HepG2 (cell line): ENCODE measurements at regions not wholly inside any gene's neighbourhood (a gene's known extent, or its start where the extent isn't known, plus 50 kb on each side); places are given as distances from the start of the nearest gene placed in this dataset.

Experiments
- ATAC-seq: fragments of 200-7000 bp; cut with Tn5 transposase; 3 replicates; pipeline ENCODE4 v1.9.1; 2020; ENCODE audit warnings: mild to moderate bottlenecking, moderate library complexity
- BruUV-seq: library from RNA; stranded (reverse); fragments of 400-500 nt; replicated peaks from 2 replicates; lab custom pipeline; 2021; lab: Mats Ljungman, UMichigan
- CTCF ChIA-PET: fragments of 300-600 bp; formaldehyde crosslinking; extraction: SDS; loops from one replicate; lab custom pipeline; 2021; ENCODE audit warnings: low total read pairs, inconsistent platforms, low intra/inter-chr PET ratio; lab: Yijun Ruan, JAX
- POLR2A ChIA-PET: fragments of 350-600 bp; sonication (Branson Sonifier 250); formaldehyde crosslinking; loops from one replicate; lab custom pipeline; 2020; ENCODE audit warnings: antibody characterized with exemption, inconsistent platforms; lab: Yijun Ruan, JAX
- DNase-seq: peaks from one replicate; pipeline ENCODE4 v3.0.0-alpha.2; 2015; ENCODE audit warnings: low spot score
- FAIRE-seq: peaks from 3 replicates; lab custom pipeline; 2011; peaks lifted over from hg19 to GRCh38; lab: Jason Lieb, UNC
- H2AFZ ChIP-seq: one replicate; pipeline ENCODE4 v1.6.1; 2011; ENCODE audit warnings: low read length, inconsistent platforms
- H3K27ac ChIP-seq: fragments of 300-600 bp; 3 replicates; pipeline ENCODE4 v1.8.0; 2011; ENCODE audit warnings: mixed run types, mild to moderate bottlenecking, mixed read lengths, low read length, inconsistent platforms; ENCODE audit not compliant: insufficient read depth; ENCODE audit errors: extremely low read length
- H3K27me3 ChIP-seq, 2 experiments: fragments of 200-600 bp in 1 of 2; 2 replicates in 1 of 2; 3 replicates in 1 of 2; pipeline versions ENCODE4 v1.6.0 to v1.8.0; 2011; ENCODE audit warnings: low read length in 2 of 2, mild to moderate bottlenecking in 2 of 2, moderate library complexity in 2 of 2, inconsistent platforms in 1 of 2; ENCODE audit not compliant: insufficient read depth in 2 of 2, control insufficient read depth in 1 of 2
- H3K36me3 ChIP-seq, 2 experiments: fragments of 200-600 bp in 1 of 2; replicated peaks in 1 of 2; 2 replicates in 1 of 2; 3 replicates in 1 of 2; pipeline versions ENCODE4 v1.5.1 to v1.8.0; 2011; ENCODE audit warnings: low read length in 2 of 2, inconsistent platforms in 1 of 2; ENCODE audit not compliant: insufficient read depth in 2 of 2, control insufficient read depth in 1 of 2
- H3K4me1 ChIP-seq: 2 replicates; pipeline ENCODE4 v1.5.1; 2012; ENCODE audit warnings: low read length, inconsistent platforms; ENCODE audit not compliant: insufficient read depth
- H3K4me2 ChIP-seq: 2 replicates; pipeline ENCODE4 v1.6.0; 2011; ENCODE audit warnings: low read depth, low read length, inconsistent platforms
- H3K4me3 ChIP-seq, 3 experiments: fragments of 200-600 bp in 1 of 3; sonication (generic), shearing (Covaris generic) in 1 of 3; replicated peaks in 1 of 3; 2 replicates each; pipeline ENCODE4 v1.5.1; 2011 to 2016; ENCODE audit warnings: low read length in 3 of 3, inconsistent platforms in 2 of 3, low read depth in 2 of 3, mild to moderate bottlenecking in 2 of 3, control low read depth in 1 of 3, mixed read lengths in 1 of 3; ENCODE audit not compliant: insufficient read depth in 1 of 3
- H3K79me2 ChIP-seq: one replicate; pipeline ENCODE4 v1.6.1; 2011; ENCODE audit warnings: low read length, inconsistent platforms; ENCODE audit not compliant: insufficient read depth
- H3K9ac ChIP-seq: 2 replicates; pipeline ENCODE4 v1.6.0; 2011; ENCODE audit warnings: mild to moderate bottlenecking, low read depth, low read length, inconsistent platforms; ENCODE audit not compliant: insufficient read depth
- H3K9me3 ChIP-seq: 2 replicates; pipeline ENCODE4 v1.5.1; 2012; ENCODE audit warnings: mild to moderate bottlenecking, low read length
- H4K20me1 ChIP-seq: 2 replicates; pipeline ENCODE4 v1.6.0; 2011; ENCODE audit warnings: inconsistent platforms, mild to moderate bottlenecking, low read length, moderate library complexity; ENCODE audit not compliant: insufficient read depth
- ADNP ChIP-seq: sonication (generic); formaldehyde crosslinking; IDR thresholded peaks from 2 replicates; pipeline ENCODE4 v1.4.0; 2020; ENCODE audit warnings: missing genetic modification reagents
- EEA1 ChIP-seq: sonication (generic); formaldehyde crosslinking; IDR thresholded peaks from 2 replicates; pipeline ENCODE4 v1.5.1; 2020; ENCODE audit warnings: mild to moderate bottlenecking, missing genetic modification reagents, borderline replicate concordance
- FOXJ3 ChIP-seq: sonication (generic); formaldehyde crosslinking; IDR thresholded peaks from 2 replicates; pipeline ENCODE4 v1.4.0; 2020; ENCODE audit warnings: missing genetic modification reagents, mild to moderate bottlenecking, borderline replicate concordance
- HNRNPL ChIP-seq: fragments of 200-400 bp; formaldehyde crosslinking; IDR thresholded peaks from 2 replicates; pipeline ENCODE4 v1.6.1; 2017; ENCODE audit warnings: mild to moderate bottlenecking, low read depth, low read length
- NCOA5 ChIP-seq: sonication (generic); formaldehyde crosslinking; IDR thresholded peaks from 2 replicates; pipeline ENCODE4 v1.4.0; 2020; ENCODE audit warnings: missing genetic modification reagents
- ONECUT2 ChIP-seq: sonication (generic); formaldehyde crosslinking; IDR thresholded peaks from 2 replicates; pipeline ENCODE4 v1.4.0; 2020; ENCODE audit warnings: missing genetic modification reagents
- PRPF4 ChIP-seq: fragments of 200-400 bp; formaldehyde crosslinking; IDR thresholded peaks from 2 replicates; pipeline ENCODE4 v1.6.1; 2016; ENCODE audit warnings: low read length, low read depth; ENCODE audit not compliant: poor library complexity, severe bottlenecking
- SMC3 ChIP-seq: IDR thresholded peaks from 2 replicates; pipeline ENCODE4 v1.6.1; 2011; ENCODE audit warnings: low read length, improper control_type of control experiment
- SP1 ChIP-seq, 2 experiments: fragments of 450-650 bp in 1 of 2; sonication (generic) in 1 of 2; formaldehyde crosslinking in 1 of 2; IDR thresholded peaks; 2 replicates each; pipeline versions ENCODE4 v1.4.0 to v1.6.1; 2016 to 2020; ENCODE audit warnings: missing genetic modification reagents in 1 of 2
- ZFP91 ChIP-seq: sonication (generic); formaldehyde crosslinking; IDR thresholded peaks from 2 replicates; pipeline ENCODE4 v1.9.0; 2022; ENCODE audit warnings: missing genetic modification reagents, mild to moderate bottlenecking, borderline replicate concordance
- ZMAT3 ChIP-seq: sonication (generic); formaldehyde crosslinking; conservative IDR thresholded peaks from 2 replicates; pipeline ENCODE4 v1.7.0; 2021; ENCODE audit warnings: missing genetic modification reagents
- ZNF101 ChIP-seq: sonication (generic); formaldehyde crosslinking; IDR thresholded peaks from 2 replicates; pipeline ENCODE4 v1.4.0; 2020; ENCODE audit warnings: mild to moderate bottlenecking, low read depth, missing genetic modification reagents, borderline replicate concordance
- ZNF24 ChIP-seq: fragments of 450-650 bp; IDR thresholded peaks from 2 replicates; pipeline ENCODE4 v1.6.1; 2017; ENCODE audit warnings: antibody characterized with exemption, mild to moderate bottlenecking
- ZNF256 ChIP-seq: sonication (generic); formaldehyde crosslinking; conservative IDR thresholded peaks from 2 replicates; pipeline ENCODE4 v1.4.0; 2020; ENCODE audit warnings: missing genetic modification reagents
- ZNF430 ChIP-seq: sonication (generic); formaldehyde crosslinking; IDR thresholded peaks from 2 replicates; pipeline ENCODE4 v1.9.0; 2021; ENCODE audit warnings: mild to moderate bottlenecking, missing genetic modification reagents
- ZNF616 ChIP-seq: sonication (generic); formaldehyde crosslinking; IDR thresholded peaks from 2 replicates; pipeline ENCODE4 v1.5.0; 2020; ENCODE audit warnings: low read depth, mild to moderate bottlenecking, missing genetic modification reagents
- ZNF770 ChIP-seq: sonication (generic); formaldehyde crosslinking; IDR thresholded peaks from 2 replicates; pipeline ENCODE4 v1.5.0; 2020; ENCODE audit warnings: mild to moderate bottlenecking, missing genetic modification reagents
- WGBS: methylation state at CpG from one replicate; pipeline ENCODE4 v1.1.6; 2017; ENCODE audit warnings: low lambda C conversion rate; 5-methylcytosine and 5-hydroxymethylcytosine counted together
- in situ Hi-C: cut with HindIII; loops from 2 replicates; pipeline ENCODE4 v1.10.0; 2017; ENCODE audit warnings: low pct_unique_long_range_greater_than_20kb; ENCODE audit not compliant: extremely low pct_ligation_motif_present
- intact Hi-C: fragments of 100-400 bp; cut with micrococcal nuclease; formaldehyde crosslinking; loops from one replicate; pipeline ENCODE4 v1.10.0; 2022; ENCODE audit not compliant: unreplicated experiment

- TF ChIP-seq ZNF770 (CRISPR knock-in tag), result no peak
- no peak for TF ChIP-seq EEA1 (CRISPR knock-in tag)
- TF ChIP-seq, all 625 proteins: peak for 0
Measured at GRCh38 chr12:46499226-46499625, 126.7 kb upstream of the SLC38A2 start (continued).

- DNase-seq (no peak), ATAC-seq (no peak)
- Histone ChIP-seq H4K20me1 (no peaks in the 10 kb centered on the region), H3K36me3 (no peaks in the 10 kb centered on the region)
- no TSS peak for BruUV-seq
- TF ChIP-seq ZNF430 (no peak), FOXJ3 (CRISPR knock-in tag) (no peak), ZNF101 (CRISPR knock-in tag) (no peak), ZFP91 (CRISPR knock-in tag) (no peak), HNRNPL (no peak), SMC3 (no peak), NCOA5 (CRISPR knock-in tag) (no peak), ZNF256 (CRISPR knock-in tag) (no peak), ZNF24 (no peak), ADNP (CRISPR knock-in tag) (no peak), ZMAT3 (CRISPR knock-in tag) (no peak), ZNF616 (CRISPR knock-in tag) (no peak), ONECUT2 (CRISPR knock-in tag) (no peak), PRPF4 (no peak), SP1 (IDR thresholded peaks at IDR 0.05) (no peak), SP1 (CRISPR knock-in tag; IDR thresholded peaks at IDR 0.05) (no peak)
- TF ChIP-seq, all 625 proteins: peak for 0
- H3K79me2 ChIP-seq, result peaks cover 4% of the 10 kb centered on the region
- CTCF ChIA-PET, result no interaction called here
- H3K9ac ChIP-seq, result no peak overlapping the region
- WGBS, result 100% methylated on average over 1 of the region's 1 CpG
- intact Hi-C loops (loop anchor here (10.0 kb wide), 1 partner anchor 437 kb away; no protein-coding TSS in a partner anchor), in situ Hi-C loops (no loop called here)
- H3K4me1 ChIP-seq, result peaks cover 35% of the 10 kb centered on the region
- no peak overlapping the region for H3K4me3 ChIP-seq
- no peak overlapping the region for H2AFZ ChIP-seq
- no peak for FAIRE-seq
- no peak overlapping the region for H3K4me2 ChIP-seq
- peaks cover 11% of the 10 kb centered on the region for H3K9me3 ChIP-seq
- H3K27ac ChIP-seq, result no peak overlapping the region
- POLR2A ChIA-PET, result interaction anchor here (1.1 kb wide), 1 partner anchor 14 kb away, joined by 3 read pairs; no protein-coding TSS in a partner anchor
- H3K27me3 ChIP-seq, result no peaks in the 10 kb centered on the region
Measured at GRCh38 chr12:46497739-46498138, 125.2 kb upstream of the SLC38A2 start.
